Endothelial cell (in vitro differentiated cells): ENCODE measurements at regions not wholly inside any gene's neighbourhood (a gene's known extent, or its start where the extent isn't known, plus 50 kb on each side); places are given as distances from the start of the nearest gene placed in this dataset.

Experiments used
- DNase-seq: peaks from one replicate; pipeline ENCODE4 v3.0.0; 2021; ENCODE audit warnings: low spot score
- H3K27ac Mint-ChIP-seq: one replicate; pipeline ENCODE4 v1.8.0; 2021; ENCODE audit warnings: mixed read lengths, inconsistent platforms; ENCODE audit not compliant: unreplicated experiment
- H3K27me3 Mint-ChIP-seq: one replicate; pipeline ENCODE4 v1.8.0; 2021; ENCODE audit warnings: mild to moderate bottlenecking, moderate library complexity, mixed read lengths, inconsistent platforms; ENCODE audit not compliant: unreplicated experiment
- H3K36me3 Mint-ChIP-seq: one replicate; pipeline ENCODE4 v1.8.0; 2021; ENCODE audit warnings: mild to moderate bottlenecking, low read depth, mixed read lengths, inconsistent platforms; ENCODE audit not compliant: unreplicated experiment
- H3K4me1 Mint-ChIP-seq: one replicate; pipeline ENCODE4 v1.8.0; 2021; ENCODE audit warnings: mild to moderate bottlenecking, mixed read lengths, inconsistent platforms; ENCODE audit not compliant: unreplicated experiment
- H3K4me3 Mint-ChIP-seq: one replicate; pipeline ENCODE4 v1.8.0; 2021; ENCODE audit warnings: mild to moderate bottlenecking, mixed read lengths, inconsistent platforms; ENCODE audit not compliant: unreplicated experiment
- H3K9me3 Mint-ChIP-seq: one replicate; pipeline ENCODE4 v1.8.0; 2021; ENCODE audit warnings: mixed read lengths, inconsistent platforms; ENCODE audit not compliant: unreplicated experiment
- TF ChIP-seq, protein P1 (sequence below): fragments of 200-600 bp; sonication (generic); IDR thresholded peaks from one replicate; pipeline ENCODE4 v1.5.0; 2021; ENCODE audit warnings: antibody characterized with exemption; ENCODE audit not compliant: unreplicated experiment

DNA sequence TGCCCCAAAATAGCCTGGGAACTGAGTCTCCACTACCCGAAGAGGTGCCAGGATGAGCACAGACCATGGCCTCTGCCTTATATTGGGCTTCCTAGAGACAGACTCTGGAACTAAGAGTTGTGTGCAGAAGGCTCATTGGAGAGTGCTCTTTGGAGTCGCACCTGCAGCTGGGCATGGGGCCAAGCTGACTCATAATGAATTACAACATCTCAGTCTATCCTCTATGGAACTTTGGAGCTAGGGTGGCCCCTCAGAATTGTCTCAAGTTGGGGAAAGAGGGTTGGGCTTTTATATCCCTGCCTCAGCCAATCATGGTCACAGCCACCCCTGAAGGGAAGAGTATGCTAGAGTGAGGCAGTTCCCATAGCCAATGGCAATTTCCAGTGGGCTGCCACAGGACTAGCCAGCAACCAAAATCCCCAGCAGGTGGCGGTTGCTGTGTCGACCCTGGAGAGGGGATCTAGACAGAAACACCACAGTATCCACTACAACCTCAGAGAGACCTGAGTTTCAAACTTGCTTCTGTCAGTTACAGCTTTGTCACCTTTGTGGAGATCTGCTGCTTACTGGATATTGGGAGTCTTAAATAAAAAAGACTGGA, 93.8 kb downstream of the DMRTA2 start:
- DNase-seq = no peak
- Mint-ChIP-seq H3K27me3 (peaks cover 4% of the 10 kb centered on the region), H3K9me3 (no peaks in the 10 kb centered on the region), H3K4me3 (no peak overlapping the region), H3K4me1 (peaks cover 46% of the 10 kb centered on the region), H3K36me3 (no peaks in the 10 kb centered on the region), H3K27ac (peak overlapping the region; percentile 2)
- TF ChIP-seq, protein P1, sequence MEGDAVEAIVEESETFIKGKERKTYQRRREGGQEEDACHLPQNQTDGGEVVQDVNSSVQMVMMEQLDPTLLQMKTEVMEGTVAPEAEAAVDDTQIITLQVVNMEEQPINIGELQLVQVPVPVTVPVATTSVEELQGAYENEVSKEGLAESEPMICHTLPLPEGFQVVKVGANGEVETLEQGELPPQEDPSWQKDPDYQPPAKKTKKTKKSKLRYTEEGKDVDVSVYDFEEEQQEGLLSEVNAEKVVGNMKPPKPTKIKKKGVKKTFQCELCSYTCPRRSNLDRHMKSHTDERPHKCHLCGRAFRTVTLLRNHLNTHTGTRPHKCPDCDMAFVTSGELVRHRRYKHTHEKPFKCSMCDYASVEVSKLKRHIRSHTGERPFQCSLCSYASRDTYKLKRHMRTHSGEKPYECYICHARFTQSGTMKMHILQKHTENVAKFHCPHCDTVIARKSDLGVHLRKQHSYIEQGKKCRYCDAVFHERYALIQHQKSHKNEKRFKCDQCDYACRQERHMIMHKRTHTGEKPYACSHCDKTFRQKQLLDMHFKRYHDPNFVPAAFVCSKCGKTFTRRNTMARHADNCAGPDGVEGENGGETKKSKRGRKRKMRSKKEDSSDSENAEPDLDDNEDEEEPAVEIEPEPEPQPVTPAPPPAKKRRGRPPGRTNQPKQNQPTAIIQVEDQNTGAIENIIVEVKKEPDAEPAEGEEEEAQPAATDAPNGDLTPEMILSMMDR = no peak

DNA sequence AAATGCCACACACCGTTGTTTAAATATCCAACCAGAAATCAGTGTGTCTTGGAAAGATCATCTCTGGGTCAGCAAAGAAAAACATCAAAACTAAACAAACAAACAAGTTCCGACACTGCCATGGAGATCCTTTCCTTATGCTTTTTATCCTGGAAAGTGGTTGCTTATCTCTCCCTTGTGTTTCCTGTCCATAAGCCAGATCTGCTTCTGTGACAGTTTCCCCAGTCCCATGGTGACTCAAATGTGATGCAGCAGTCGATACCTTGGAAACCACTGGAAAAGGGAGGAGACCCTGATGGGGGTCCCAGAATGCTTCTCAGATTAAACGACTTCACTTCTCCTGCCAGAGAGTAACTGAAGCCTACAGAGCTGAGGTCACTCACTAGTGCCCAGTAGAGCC, 94.7 kb downstream of the DMRTA2 start:
- Mint-ChIP-seq H3K27ac (no peak overlapping the region), H3K9me3 (no peaks in the 10 kb centered on the region), H3K27me3 (peaks cover 4% of the 10 kb centered on the region), H3K36me3 (no peaks in the 10 kb centered on the region), H3K4me1 (peaks cover 46% of the 10 kb centered on the region), H3K4me3 (no peak overlapping the region)
- TF ChIP-seq, protein P1 = no peak
- no peak for DNase-seq

DNA sequence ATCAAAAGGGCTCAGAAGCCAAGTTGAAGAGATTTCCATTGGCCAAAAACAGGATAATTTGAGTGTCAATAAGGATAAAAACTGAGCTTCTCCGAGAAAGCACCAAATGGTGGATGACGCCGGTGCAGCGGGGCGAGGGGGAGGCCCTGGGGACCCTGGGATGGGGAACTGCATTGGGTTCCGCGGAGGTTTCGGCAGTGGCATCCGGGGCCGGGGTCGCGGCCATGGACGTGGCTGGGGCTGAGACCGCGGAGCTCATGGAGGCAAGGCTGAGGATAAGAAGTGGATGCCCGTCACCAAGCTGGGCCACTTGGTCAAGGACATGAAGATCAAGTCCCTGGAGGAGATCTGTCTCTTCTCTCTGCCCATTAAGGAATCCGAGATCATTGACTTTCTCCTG, 97.2 kb downstream of the DMRTA2 start:
- H3K9me3 Mint-ChIP-seq = no peaks in the 10 kb centered on the region
- no peaks in the 10 kb centered on the region for H3K36me3 Mint-ChIP-seq
- peaks cover 5% of the 10 kb centered on the region for H3K27me3 Mint-ChIP-seq
- no peak for DNase-seq
- TF ChIP-seq, protein P1 = no peak
- peaks cover 28% of the 10 kb centered on the region for H3K4me1 Mint-ChIP-seq
- H3K27ac Mint-ChIP-seq = no peak overlapping the region
- H3K4me3 Mint-ChIP-seq = no peak overlapping the region

DNA sequence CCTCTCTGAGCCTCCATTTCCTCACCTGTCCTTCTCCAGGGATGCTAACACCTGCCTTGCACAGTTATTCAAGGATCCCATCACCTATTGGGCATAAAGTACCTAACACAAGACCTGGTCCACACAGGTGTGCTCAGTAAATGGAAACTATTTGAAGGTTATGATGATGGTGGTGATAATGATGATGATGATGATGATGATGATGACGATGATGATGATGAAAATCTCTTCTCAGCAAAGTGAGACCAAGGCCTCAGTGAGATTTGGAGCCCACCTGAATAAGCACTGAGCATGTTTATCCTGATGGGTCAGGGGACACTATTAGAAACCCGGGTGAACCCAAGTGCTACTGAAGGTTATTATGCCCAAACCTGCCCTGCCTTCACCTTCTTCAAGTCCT, 100.7 kb downstream of the DMRTA2 start:
- no peak for DNase-seq
- H3K36me3 Mint-ChIP-seq = no peaks in the 10 kb centered on the region
- peaks cover 4% of the 10 kb centered on the region for H3K27me3 Mint-ChIP-seq
- H3K9me3 Mint-ChIP-seq = no peaks in the 10 kb centered on the region
- TF ChIP-seq, protein P1 = no peak
- H3K27ac Mint-ChIP-seq = no peak overlapping the region
- no peak overlapping the region for H3K4me3 Mint-ChIP-seq
- peaks cover under 1% of the 10 kb centered on the region for H3K4me1 Mint-ChIP-seq

DNA sequence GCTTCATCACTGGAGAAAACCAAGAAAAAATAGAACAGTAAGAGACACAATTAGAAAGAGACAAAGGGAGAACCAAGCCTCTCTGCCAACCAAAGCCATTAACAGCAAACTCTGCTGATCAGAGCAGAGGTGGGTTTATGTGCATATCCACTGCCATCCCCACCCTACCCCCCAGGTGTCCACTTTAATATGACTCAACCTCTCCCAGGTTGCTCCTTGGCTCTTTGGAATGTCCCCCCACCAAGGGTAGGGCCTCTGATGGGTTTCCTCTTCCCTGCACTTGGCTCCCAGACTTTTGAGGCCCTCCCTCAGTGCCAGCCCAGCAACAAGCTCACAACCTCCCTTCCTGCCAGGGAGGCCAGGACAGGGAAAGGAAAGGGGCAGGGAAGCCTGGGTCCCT, 104.8 kb downstream of the DMRTA2 start:
- DNase-seq = no peak
- Mint-ChIP-seq H3K4me1 (no peaks in the 10 kb centered on the region), H3K27me3 (peaks cover 4% of the 10 kb centered on the region), H3K27ac (no peak overlapping the region), H3K9me3 (no peaks in the 10 kb centered on the region), H3K36me3 (no peaks in the 10 kb centered on the region), H3K4me3 (no peak overlapping the region)
- TF ChIP-seq, protein P1 = no peak
